GM12872 (cell line): ENCODE measurements at regions not wholly inside any gene's neighbourhood (a gene's known extent, or its start where the extent isn't known, plus 50 kb on each side); places are given as distances from the start of the nearest gene placed in this dataset.

ENCODE experiments used
- CTCF ChIP-seq: IDR thresholded peaks from 3 replicates; pipeline ENCODE4 v1.5.1; 2011; ENCODE audit warnings: low read depth, mild to moderate bottlenecking, low read length, moderate library complexity; ENCODE audit not compliant: insufficient read depth

GRCh38 chr21:27192281-27192949 lies 225.5 kb upstream of the ADAMTS5 start:
- TF ChIP-seq CTCF = no peak

- no peak for TF ChIP-seq CTCF
Observed at GRCh38 chr21:27190601-27191000, 223.7 kb upstream of the ADAMTS5 start.

- TF ChIP-seq CTCF = no peak
Observed at GRCh38 chr21:27189870-27190269, 223.0 kb upstream of the ADAMTS5 start.

- no peak for TF ChIP-seq CTCF
Observed at GRCh38 chr21:27173053-27173452, 206.2 kb upstream of the ADAMTS5 start.

- TF ChIP-seq CTCF = no peak
Observed at GRCh38 chr21:27171707-27172106, 204.8 kb upstream of the ADAMTS5 start.

- TF ChIP-seq CTCF = no peak
Observed at GRCh38 chr21:27168084-27168483, 201.2 kb upstream of the ADAMTS5 start.

GRCh38 chr21:27164208-27165177 lies 197.6 kb upstream of the ADAMTS5 start:
- no peak for TF ChIP-seq CTCF
